NCI-H2107 treated with DMSO at 0.1 percent for 48 hours (cell line): ENCODE measurements at regions not wholly inside any gene's neighbourhood (a gene's known extent, or its start where the extent isn't known, plus 50 kb on each side); places are given as distances from the start of the nearest gene placed in this dataset.

ENCODE experiments used
- DNase-seq: peaks from one replicate; lab custom pipeline; 2025; ENCODE audit not compliant: unreplicated experiment; lab: John Stamatoyannopoulos, UW

GRCh38 chr5:125695996-125696655 lies 727.1 kb upstream of the GRAMD2B start:
- no peak for DNase-seq

GRCh38 chr5:125696762-125697161 lies 726.4 kb upstream of the GRAMD2B start:
- DNase-seq: no peak

- no peak for DNase-seq
Observed at GRCh38 chr5:125698420-125698819, 724.8 kb upstream of the GRAMD2B start.

- DNase-seq: no peak
Observed at GRCh38 chr5:125699860-125700259, 723.3 kb upstream of the GRAMD2B start.

GRCh38 chr5:125700380-125700861 lies 722.8 kb upstream of the GRAMD2B start:
- DNase-seq: peak; percentile 64

GRCh38 chr5:125703616-125704015 lies 719.6 kb upstream of the GRAMD2B start:
- no peak for DNase-seq

GRCh38 chr5:125704888-125705287 lies 718.3 kb upstream of the GRAMD2B start:
- DNase-seq: no peak

GRCh38 chr5:125708583-125708982 lies 714.6 kb upstream of the GRAMD2B start:
- DNase-seq: no peak

- DNase-seq: no peak
Observed at GRCh38 chr5:125710745-125711144, 712.5 kb upstream of the GRAMD2B start.

GRCh38 chr5:125712397-125712796 lies 710.8 kb upstream of the GRAMD2B start:
- no peak for DNase-seq

- no peak for DNase-seq
Observed at GRCh38 chr5:125713109-125713805, 710.0 kb upstream of the GRAMD2B start.

GRCh38 chr5:125715216-125715615 lies 708.0 kb upstream of the GRAMD2B start:
- no peak for DNase-seq

GRCh38 chr5:125717209-125717608 lies 706.0 kb upstream of the GRAMD2B start:
- no peak for DNase-seq

- peak; percentile 97 for DNase-seq
Observed at GRCh38 chr5:125719681-125720347, 703.4 kb upstream of the GRAMD2B start.

- no peak for DNase-seq
Observed at GRCh38 chr5:125720348-125720685, 702.9 kb upstream of the GRAMD2B start.

- no peak for DNase-seq
Observed at GRCh38 chr5:125720721-125721120, 702.5 kb upstream of the GRAMD2B start.

- DNase-seq: no peak
Observed at GRCh38 chr5:125722550-125722949, 700.7 kb upstream of the GRAMD2B start.

GRCh38 chr5:125725691-125726090 lies 697.5 kb upstream of the GRAMD2B start:
- no peak for DNase-seq

- no peak for DNase-seq
Observed at GRCh38 chr5:125743939-125744338, 679.3 kb upstream of the GRAMD2B start.

- no peak for DNase-seq
Observed at GRCh38 chr5:125746917-125747316, 676.3 kb upstream of the GRAMD2B start.

GRCh38 chr5:125750147-125750860 lies 672.9 kb upstream of the GRAMD2B start:
- DNase-seq: no peak

GRCh38 chr5:125750861-125751186 lies 672.4 kb upstream of the GRAMD2B start:
- DNase-seq: no peak
